GM21447 (cell line): ENCODE measurements at regions not wholly inside any gene's neighbourhood (a gene's known extent, or its start where the extent isn't known, plus 50 kb on each side); places are given as distances from the start of the nearest gene placed in this dataset.

Source experiments
- ATAC-seq: cut with Tn5 transposase; IDR thresholded peaks from one replicate; pipeline ENCODE4 v1.9.1; 2021; ENCODE audit not compliant: unreplicated experiment

DNA sequence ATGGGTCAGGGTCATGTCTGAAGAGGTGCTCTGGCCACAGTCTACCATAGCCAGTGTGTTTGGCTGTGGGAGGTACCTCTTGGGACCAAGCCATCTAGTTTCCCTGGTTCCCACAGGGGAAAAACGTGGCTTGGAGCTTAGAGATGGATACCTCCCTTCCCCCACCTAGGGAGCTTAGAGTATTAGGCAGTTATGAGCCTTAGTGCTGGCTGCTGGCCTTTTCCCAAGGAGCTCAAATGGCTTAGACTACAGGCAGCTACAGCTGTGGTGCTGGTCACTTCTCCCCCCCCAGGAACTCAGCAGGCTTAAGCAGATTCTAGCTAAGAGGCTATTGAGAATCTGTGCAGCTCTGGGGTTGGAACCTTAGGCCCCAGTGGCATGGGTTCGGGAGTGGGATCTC is 591.2 kb downstream of the NSUN3 start:
- ATAC-seq = no peak

DNA sequence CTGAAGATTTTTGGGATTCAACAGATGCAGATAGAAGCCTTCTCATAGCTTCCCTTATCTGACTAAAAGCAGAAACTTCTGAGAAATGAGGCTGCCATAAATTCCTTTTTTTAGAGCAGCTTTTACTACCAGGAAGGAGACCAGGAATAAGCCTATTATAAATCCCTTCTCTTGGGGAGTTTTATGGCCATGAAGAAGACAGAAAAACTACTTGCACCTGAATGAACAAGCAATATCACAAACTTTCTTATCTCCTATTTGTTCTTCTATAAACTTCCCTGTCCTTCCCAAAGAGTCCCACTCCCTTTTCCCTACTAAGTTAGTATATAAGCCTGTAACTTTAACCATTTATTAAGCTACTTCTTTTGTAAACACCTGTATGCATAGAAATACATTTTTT is 603.1 kb downstream of the NSUN3 start:
- ATAC-seq = no peak

DNA sequence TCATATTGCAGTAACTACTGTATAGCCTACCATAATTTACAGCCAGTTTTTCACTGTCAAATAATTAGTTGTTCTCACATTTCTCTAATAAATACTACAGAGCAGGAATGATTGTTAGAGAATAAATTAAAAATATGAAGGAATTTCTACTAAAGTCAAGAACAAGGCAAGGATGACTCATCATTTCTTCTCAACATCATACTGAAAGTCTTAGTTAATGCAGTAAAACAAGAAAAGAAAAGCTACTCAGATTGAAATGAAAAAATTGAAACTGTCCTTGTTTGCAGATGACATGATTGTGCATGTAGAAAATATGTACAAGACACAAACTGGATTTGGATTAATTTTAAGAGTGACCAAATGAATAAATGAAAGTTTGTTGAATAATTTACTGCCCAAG is 608.2 kb downstream of the NSUN3 start:
- ATAC-seq = no peak

DNA sequence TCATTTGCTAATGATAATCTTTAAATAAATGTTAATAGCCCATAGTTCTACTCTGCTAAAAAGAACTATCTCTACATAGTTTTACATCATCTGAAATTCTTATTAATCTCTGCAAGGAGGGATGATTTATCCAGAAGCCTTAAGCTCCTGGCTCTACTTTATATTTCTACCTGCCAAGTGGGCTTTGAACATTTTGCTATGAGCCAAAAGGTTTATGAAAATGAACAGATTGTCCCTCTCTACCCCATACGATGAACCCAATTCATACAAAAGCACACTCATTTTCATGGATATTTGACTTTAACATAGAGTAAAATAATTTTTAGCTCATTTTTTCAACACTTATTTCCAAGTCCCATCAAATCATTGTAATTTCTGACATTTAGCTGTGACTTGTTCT is 611.0 kb downstream of the NSUN3 start:
- no peak for ATAC-seq

DNA sequence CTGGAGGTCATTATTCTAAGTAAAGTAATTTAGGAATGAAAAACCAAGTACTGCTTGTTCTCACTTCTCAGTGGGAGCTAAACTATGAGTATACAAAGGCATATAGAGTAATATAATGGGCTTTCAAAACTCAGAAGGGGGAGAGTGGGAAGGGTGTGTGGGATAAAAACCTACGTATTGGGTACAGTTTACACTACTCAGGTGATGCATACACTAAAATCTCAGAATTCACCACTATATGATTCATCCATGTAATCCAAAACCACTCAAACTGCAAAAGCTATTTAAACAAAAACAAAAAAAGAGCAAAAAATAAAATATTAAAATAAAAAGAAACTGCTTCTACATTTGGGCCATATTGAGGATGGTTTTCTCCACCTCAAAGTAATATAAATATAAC is 623.3 kb downstream of the NSUN3 start:
- ATAC-seq = no peak

DNA sequence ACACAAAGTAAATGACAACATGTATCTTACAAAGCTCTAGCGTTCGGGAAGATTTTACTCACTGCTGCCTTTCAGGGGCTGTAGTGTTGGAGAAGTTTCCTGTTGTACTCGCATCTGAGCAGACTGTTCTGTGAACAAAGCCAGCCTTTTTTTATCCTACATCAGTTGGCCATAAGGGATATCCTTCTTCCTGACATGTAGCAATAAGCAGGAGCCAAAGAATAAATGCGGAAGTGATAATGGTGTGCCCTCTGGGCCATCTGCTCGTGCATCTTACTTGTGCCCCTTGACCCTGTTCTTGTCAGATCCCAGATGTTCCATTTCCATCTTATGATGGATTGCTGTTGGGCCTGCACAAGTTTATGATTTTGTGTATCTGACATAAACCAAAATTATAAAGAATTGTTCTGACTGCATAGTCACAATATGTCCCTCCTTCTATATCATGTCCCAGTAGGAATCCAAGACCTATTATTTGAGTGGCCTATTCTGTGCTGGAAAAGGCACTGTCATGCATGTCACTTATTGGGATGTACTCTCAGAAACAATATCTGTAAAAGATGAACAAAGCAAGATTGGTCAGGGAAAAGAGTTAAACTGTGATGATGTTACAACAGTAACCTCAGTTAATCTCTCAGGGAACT is 631.3 kb downstream of the NSUN3 start:
- no peak for ATAC-seq

DNA sequence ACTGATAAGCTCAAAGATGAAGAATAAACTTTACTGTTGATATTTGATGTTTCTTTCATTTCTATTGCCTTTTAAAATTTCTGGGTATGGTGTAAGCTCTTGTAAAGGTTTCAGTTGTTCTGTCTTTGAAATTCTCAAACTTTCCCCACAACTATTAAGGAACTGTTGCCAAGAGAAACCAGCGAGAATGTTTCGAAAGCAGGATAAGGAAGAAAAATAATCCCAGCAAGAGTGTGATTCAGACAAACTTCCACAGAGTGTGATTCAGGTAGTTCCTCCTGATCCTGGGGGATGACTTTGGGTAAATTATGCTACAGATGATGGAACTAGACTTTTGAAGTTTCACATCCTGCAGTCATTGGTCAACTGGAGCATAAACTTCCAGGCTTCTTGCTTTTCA is 632.0 kb downstream of the NSUN3 start:
- no peak for ATAC-seq

DNA sequence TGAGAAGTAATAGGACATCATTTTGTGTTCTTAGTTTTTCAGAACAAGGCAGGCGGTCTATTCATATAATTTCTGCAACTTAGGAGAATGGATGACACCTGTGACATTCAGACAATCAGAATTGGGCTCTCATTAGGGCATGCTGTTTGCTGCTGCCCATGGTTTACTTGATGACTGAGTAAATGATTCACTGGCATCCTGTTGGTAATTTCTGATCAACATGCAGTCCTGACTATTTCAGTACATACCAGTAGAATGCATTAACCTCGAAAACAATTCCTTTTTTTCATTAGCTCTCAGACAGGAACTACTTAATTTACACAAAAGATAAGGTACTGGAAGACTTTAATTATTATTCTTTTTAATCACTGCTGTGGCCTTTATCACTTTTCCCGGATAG is 641.6 kb downstream of the NSUN3 start:
- no peak for ATAC-seq

DNA sequence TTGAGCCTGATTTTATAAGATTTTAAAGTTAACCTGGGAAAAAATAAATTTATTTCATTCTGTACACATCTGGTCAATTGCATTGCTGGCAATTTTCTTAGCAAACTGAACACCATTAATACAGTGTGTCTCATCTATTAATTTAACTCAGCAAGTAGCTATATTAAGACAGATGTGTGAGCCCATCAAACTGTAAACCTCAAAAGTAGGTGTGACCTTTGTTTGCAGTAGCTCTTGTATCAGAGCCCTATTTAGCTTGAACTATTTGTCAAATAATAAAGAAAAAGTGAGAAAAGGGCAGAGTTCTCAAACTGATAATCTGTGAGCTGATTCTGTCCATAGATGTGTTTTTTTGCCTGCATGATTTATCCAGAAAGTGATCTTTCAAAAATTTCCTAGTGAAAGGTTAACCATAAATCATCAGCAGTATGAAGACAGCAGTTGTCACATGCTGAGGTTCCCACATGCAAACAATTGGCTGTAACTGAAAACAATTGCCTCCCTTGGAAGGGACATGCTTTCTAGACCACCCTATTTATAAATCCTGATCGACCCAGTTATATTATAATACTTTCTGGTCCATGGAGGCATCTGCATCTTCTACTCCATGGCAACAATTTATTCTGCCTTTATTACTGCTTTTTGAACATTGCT is 646.5 kb downstream of the NSUN3 start:
- ATAC-seq = no peak

DNA sequence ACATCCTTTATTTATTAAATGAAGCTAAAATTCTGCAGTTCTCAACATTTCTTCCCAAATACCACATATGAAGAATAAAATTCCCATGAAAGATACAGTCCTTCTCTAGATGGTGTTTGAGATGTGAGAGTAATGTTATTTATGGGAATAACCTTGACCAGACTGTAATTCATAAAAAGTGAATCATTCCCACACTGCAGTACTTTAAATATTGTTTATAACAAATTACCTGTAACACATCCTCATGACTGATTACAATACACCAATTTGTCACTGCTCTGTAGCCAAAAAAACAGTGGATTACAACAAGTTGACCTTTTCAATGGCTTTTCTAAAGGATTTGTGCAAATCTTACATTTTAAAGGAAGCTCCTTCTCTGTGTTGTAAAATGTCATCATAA is 651.3 kb downstream of the NSUN3 start:
- ATAC-seq = no peak

DNA sequence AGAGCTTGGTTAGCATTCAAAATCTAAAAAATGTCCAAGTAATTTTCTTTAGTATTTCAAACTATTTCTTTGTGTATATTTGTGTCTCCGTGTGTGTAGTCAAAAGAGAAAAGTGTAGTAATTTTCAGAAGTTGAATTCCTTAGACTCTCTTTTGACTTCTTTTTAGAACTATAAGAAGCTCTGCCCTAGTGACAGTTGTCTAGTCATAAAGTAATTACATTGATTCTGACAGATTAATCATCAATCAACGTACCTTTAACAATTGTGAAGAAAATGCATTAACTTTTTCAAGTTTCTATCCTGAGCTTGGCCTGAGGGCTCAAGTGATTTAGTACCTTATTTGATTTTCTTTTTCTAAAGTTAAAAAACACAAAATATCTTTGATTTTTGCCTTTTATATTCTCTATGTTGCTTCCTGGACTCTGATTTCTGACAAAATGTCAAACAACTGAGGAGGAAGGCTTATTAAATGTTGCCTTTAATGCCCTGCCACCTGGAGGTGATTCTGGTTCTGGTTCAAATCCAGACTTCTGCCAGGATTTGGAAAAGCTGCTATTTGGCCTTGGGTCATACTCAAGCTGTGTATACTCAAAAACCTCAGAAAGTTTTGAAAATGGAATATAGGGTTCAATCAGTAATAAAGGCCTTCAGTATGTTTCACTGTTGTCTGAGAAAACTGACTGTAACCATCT is 653.6 kb downstream of the NSUN3 start:
- no peak for ATAC-seq

DNA sequence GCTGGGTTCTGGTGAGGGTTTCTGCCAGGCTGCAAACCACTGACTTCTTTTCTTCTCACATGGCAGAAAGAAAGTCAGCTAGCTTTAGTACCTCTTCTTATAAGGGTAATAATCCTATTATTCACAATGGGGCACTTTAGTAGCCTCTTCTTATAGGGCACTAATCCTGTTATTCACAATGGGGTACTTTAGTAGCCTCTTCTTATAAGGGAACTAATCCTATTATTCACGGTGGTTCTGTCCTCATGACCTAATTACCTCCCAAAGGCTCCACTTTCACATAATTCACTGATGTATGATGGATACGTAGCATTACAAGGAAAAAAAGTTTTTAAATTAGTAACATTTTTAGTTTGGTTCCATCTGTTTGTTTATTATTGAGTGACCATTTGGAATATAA is 671.3 kb downstream of the NSUN3 start:
- no peak for ATAC-seq

DNA sequence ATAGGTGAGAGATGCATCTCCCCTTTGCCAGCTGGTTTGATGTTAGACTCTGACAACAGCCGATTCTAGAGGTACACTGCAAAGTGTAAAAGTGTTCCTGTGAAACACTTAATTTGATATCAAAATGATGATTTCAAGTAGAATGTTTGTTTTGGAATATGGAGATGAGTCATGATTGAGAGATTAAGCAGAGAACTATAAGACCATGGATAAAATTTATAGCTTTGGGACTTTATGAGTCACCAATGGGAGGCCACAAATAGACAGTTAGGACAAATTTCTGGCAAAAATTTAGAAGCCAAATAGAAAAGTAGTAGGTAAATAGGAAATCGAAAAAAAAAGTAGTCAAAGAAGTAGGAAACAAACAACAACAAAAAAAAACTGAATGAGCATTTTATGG is 672.5 kb downstream of the NSUN3 start:
- no peak for ATAC-seq

DNA sequence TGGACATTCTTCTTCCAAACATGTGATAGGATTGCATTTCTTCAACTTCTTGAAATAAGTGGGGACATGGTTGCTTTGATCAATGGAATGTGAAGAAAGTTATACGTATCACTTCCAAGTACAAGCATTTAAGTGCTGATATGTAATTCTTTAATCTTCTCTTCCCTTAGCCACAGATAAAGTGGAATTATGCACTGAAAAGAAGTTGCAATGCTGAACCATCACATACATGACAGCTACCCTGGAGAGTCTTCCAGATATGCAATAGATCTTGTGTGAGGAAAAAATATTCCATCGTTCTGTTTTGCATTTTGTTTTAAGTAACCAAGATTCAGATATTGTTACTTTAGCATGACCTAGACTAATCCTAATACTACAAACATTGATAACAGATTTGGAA is 674.3 kb downstream of the NSUN3 start:
- ATAC-seq = no peak

DNA sequence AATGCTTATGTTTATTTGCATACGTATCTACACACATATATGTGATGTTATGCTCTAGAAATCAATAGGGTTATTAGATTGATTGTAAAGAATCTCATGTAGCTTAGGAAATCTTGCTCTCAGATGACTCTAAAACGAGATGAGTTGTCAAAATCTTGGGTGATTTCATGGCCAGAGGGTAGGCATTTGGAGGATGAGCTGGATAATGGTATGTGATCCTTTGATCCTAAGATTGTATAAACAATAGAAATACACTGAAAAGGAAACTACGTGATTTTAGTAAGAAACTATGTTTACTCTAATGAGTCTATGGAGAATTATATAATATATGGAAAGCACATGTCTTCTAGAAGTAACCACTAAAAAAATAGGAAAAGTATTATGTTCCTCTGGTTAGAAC is 676.6 kb downstream of the NSUN3 start:
- no peak for ATAC-seq

DNA sequence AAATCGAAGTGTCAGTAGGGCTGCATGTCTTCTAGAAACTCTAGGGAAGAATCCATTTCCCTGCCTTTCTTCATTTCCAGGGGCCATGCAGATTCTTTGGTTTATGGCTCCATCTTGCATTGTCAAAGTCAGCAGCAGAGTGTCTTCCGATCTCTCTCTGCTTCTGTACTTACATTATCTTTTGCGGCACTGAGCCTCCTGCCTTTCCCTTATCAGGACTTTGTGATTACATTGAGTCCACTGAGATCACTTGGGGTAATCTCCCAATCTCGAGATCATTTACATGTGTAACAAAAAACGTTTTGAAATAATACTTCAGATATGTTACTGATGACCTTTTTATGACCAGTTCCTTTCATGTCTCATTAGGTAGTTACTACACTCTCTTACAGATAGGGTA is 695.9 kb downstream of the NSUN3 start:
- ATAC-seq = no peak

DNA sequence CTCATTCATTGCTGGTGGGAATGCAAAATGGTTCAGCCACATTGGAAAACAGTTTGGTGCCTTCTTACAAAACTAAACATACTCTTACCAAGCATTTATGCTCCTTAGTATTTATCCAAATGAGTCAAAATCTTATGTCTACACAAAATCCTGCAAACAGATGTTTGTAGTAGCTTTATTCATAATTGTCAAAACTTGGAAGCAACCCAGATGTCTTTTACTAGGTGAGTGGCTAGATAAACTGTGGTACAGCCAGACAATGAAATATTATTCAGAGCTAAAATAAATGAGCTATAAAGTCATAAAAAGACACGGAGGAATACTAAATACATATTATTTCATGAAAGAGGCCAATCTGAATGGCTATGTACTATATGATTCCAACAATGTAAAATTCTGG is 709.5 kb downstream of the NSUN3 start:
- ATAC-seq = no peak

DNA sequence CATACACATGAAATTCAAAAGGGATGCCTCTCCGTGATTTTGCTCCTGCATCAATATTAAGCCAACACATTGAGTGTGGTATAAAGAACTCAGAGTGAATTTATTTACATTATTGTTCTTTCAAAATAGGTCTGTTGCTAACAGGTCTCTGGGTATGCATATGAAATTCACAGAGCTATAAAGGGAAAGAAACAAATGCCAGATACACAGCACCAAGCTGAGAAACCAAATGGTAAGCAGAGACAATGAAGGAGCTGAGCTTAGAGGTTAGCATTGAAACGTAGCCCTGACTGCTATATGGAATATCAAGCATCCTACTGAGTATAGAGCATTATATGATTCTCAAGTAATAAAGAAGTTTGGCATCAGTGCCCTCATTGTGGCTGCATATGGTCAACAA is 712.9 kb downstream of the NSUN3 start:
- no peak for ATAC-seq

DNA sequence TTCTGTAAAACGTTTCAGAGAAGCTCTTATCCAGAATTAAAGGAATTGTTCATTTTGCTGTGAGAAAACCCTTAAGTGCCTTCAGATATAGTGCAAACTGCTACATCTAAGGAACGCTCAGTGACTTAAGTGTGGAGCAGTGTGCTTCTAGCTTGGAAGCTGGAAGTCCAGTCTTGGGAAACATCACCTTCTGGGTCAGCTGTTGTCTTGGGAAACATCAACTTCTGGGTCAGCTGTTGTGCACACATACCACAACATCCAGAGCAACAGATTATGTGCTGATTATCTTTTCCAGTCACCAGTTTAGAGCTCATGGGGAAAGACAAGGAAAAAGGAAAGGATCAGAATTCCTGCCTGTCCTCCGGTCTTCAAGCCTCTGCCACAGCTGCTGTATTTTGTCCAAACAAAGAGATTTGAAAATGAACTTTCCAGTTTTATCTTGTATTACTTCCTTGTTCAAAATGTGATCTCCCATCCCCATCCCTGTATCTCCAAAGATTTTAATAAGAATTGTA is 713.6 kb downstream of the NSUN3 start:
- ATAC-seq = no peak

DNA sequence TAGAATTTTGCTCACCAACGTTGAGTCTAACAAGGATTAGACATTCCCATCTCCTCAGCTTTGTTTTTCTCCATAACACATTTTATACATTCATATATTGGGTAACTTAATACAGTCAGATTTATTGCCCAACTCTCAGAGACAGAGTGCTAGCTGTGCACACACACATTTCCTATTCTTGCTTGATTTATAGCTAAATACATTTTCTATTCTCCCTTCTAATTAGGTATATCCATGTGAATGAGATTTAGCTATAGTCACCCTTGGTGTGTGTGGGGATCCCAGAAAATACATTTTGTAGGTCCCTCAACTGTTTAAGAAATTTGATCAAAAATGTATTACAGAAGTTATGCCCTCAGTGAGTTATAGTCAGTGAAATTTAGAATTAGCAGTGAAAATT is 715.4 kb downstream of the NSUN3 start:
- ATAC-seq = no peak

DNA sequence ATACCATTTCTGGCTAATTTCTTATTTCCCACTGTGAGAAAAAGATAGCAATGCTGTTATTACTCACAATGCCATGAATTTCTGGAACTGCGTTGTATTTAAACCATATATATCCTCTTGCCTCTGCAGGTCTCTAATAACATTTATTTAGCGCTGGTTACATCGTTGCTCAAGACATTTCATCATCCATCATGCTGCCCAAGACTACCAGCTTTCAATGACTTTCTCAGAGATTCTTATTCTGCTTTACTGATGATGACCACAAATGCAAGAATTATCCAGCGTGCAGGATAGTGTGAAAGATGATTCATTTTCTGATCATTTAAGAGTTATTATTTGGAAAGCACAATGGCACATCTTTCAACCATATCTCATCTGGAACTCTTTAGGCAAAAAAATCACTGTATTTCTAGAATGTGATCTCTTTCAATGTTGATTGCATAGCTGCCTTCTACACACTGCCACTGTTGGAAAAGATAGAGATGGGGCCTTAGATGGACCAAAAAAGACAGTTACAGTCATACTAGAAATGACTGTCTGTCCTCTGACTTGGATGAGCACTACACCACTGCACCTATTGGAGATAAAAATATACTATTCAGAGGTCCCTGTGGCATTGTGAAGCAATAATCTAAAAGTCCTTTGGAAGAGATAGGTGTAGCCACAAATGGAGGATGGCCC is 716.1 kb downstream of the NSUN3 start:
- ATAC-seq = no peak

DNA sequence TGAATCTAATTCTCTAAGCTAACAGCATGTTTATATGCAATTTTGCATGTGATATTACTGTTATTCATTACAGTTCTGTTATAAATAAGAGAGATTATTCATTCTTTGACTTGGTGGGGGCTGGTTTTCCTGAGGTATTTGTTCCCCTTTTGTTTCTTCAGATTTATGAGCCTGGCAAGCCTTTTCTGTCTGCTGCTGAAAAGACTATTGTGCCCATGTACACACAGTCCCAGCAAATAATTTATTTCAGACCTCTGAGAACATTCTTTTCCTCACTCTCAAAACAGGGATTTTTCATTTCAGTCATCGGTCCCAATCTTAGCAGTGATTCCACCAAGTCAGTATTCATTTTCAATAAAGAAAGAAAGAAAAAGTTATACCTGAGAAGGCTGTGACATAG is 716.8 kb downstream of the NSUN3 start:
- ATAC-seq = no peak
